Hepatocyte (in vitro differentiated cells): ENCODE measurements at regions not wholly inside any gene's neighbourhood (a gene's known extent, or its start where the extent isn't known, plus 50 kb on each side); places are given as distances from the start of the nearest gene placed in this dataset.

Source experiments
- DNase-seq: peaks from one replicate; pipeline ENCODE4 v3.0.0-alpha.2; 2016; ENCODE audit warnings: low spot score
- H2AFZ ChIP-seq: fragments of 200-600 bp; sonication (generic); 2 replicates; pipeline ENCODE4 v1.6.0; 2016; ENCODE audit warnings: antibody characterized with exemption, mild to moderate bottlenecking
- H3K27ac ChIP-seq: fragments of 200-600 bp; sonication (generic); 2 replicates; pipeline ENCODE4 v1.5.1; 2016; ENCODE audit warnings: mild to moderate bottlenecking
- H3K27me3 ChIP-seq: fragments of 200-600 bp; sonication (generic); 2 replicates; pipeline ENCODE4 v1.6.1; 2016
- H3K36me3 ChIP-seq: fragments of 200-600 bp; sonication (generic); replicated peaks from 2 replicates; pipeline ENCODE4 v1.5.1; 2016; ENCODE audit warnings: low read depth; ENCODE audit not compliant: insufficient read depth
- H3K4me1 ChIP-seq: fragments of 200-600 bp; sonication (generic); 2 replicates; pipeline ENCODE4 v1.5.1; 2016; ENCODE audit warnings: mild to moderate bottlenecking, moderate library complexity; ENCODE audit not compliant: insufficient read depth
- H3K4me2 ChIP-seq: fragments of 200-600 bp; sonication (generic); 2 replicates; pipeline ENCODE4 v1.6.0; 2016
- H3K4me3 ChIP-seq: fragments of 200-600 bp; sonication (generic); 2 replicates; pipeline ENCODE4 v1.5.1; 2016; ENCODE audit warnings: mild to moderate bottlenecking
- H3K79me2 ChIP-seq: fragments of 200-600 bp; sonication (generic); 2 replicates; pipeline ENCODE4 v1.6.0; 2017; ENCODE audit warnings: mild to moderate bottlenecking
- H3K9me2 ChIP-seq: fragments of 200-600 bp; sonication (generic); replicated peaks from 2 replicates; pipeline ENCODE4 v1.6.0; 2017; ENCODE audit warnings: mild to moderate bottlenecking; ENCODE audit not compliant: insufficient read depth
- H3K9me3 ChIP-seq: fragments of 200-600 bp; sonication (generic); 2 replicates; pipeline ENCODE4 v1.5.1; 2016; ENCODE audit warnings: low read depth, mild to moderate bottlenecking
- H4K20me1 ChIP-seq: fragments of 200-600 bp; sonication (generic); 2 replicates; pipeline ENCODE4 v1.6.0; 2016; ENCODE audit warnings: mild to moderate bottlenecking; ENCODE audit not compliant: insufficient read depth, poor library complexity, severe bottlenecking
- EZH2 ChIP-seq: fragments of 200-600 bp; sonication (generic); IDR thresholded peaks from 2 replicates; pipeline ENCODE4 v1.6.1; 2016; ENCODE audit warnings: antibody characterized with exemption, mild to moderate bottlenecking, borderline replicate concordance
- EZH2phosphoT487 ChIP-seq: fragments of 200-600 bp; sonication (generic); IDR thresholded peaks from one replicate; pipeline ENCODE4 v1.6.1; 2018; ENCODE audit warnings: antibody characterized with exemption, mild to moderate bottlenecking, low read depth, moderate library complexity; ENCODE audit not compliant: unreplicated experiment, severe bottlenecking
- WGBS: methylation state at CpG from one replicate; pipeline ENCODE4 v1.1.6; 2016; ENCODE audit warnings: low lambda C conversion rate; ENCODE audit errors: missing lambda C conversion rate; 5-methylcytosine and 5-hydroxymethylcytosine counted together
- TF ChIP-seq, protein P1 (sequence below): fragments of 200-600 bp; sonication (generic); IDR thresholded peaks from 2 replicates; pipeline ENCODE4 v1.5.1; 2016; ENCODE audit warnings: antibody characterized with exemption, mild to moderate bottlenecking; ENCODE audit not compliant: poor library complexity

DNA sequence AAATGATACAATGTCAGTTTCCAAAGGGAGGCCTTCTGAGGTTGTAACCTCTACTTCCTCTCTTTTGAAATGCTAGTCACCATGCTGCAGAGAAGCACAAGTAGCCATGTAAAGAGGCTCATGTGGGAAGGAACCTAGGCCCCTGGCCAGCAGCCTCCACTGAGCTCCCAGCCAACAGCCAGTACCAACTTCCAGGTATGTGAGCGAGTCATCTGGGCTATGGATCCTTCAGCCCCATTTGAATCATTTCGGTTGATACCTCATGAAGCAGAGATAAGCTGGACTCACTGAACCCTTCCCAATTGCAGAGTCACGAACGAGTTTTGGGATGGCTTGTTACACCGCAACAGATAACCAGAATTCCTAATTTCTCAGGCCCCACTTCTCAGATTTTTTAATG lies 187.0 kb upstream of the LDB2 start:
- Histone ChIP-seq H2AFZ (no peak overlapping the region), H3K4me1 (no peaks in the 10 kb centered on the region)
- no peak for DNase-seq

DNA sequence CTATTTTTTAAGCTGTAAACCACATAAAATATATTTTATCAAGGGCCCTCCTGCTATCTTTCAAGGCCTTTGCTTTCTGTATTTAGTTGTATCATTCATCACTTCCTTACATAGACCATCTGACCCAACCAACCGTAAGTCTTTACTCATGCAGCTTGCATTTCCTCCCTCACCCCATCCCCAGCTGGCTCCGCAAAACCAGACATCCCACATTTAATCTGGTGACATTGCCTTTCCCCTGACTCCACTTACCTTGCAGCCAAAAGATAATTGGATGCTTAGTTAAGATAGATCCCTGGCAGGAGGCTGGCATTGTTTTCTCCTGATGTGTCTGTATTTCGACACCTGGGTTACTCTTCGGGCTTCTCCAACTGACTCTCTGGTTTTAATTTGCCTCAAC lies 183.7 kb upstream of the LDB2 start:
- Histone ChIP-seq H3K4me3 (no peak overlapping the region), H3K9me2 (no peaks in the 10 kb centered on the region), H3K9me3 (no peaks in the 10 kb centered on the region), H3K27me3 (no peaks in the 10 kb centered on the region), H3K4me1 (no peaks in the 10 kb centered on the region), H3K4me2 (no peak overlapping the region), H3K27ac (no peak overlapping the region), H4K20me1 (no peaks in the 10 kb centered on the region), H3K36me3 (no peaks in the 10 kb centered on the region), H3K79me2 (no peaks in the 10 kb centered on the region), H2AFZ (no peak overlapping the region)
- WGBS = 82% methylated on average over 4 of the region's 4 CpGs
- no peak for DNase-seq
- TF ChIP-seq EZH2phosphoT487 (no peak), EZH2 (no peak)
- TF ChIP-seq, protein P1, sequence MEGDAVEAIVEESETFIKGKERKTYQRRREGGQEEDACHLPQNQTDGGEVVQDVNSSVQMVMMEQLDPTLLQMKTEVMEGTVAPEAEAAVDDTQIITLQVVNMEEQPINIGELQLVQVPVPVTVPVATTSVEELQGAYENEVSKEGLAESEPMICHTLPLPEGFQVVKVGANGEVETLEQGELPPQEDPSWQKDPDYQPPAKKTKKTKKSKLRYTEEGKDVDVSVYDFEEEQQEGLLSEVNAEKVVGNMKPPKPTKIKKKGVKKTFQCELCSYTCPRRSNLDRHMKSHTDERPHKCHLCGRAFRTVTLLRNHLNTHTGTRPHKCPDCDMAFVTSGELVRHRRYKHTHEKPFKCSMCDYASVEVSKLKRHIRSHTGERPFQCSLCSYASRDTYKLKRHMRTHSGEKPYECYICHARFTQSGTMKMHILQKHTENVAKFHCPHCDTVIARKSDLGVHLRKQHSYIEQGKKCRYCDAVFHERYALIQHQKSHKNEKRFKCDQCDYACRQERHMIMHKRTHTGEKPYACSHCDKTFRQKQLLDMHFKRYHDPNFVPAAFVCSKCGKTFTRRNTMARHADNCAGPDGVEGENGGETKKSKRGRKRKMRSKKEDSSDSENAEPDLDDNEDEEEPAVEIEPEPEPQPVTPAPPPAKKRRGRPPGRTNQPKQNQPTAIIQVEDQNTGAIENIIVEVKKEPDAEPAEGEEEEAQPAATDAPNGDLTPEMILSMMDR = no peak

More for the DNA sequence above, 187.0 kb upstream of the LDB2 start:
- H3K27me3 ChIP-seq = no peaks in the 10 kb centered on the region
- no peak overlapping the region for H3K27ac ChIP-seq
- no peak overlapping the region for H3K4me2 ChIP-seq
- 98% methylated on average over 5 of the region's 5 CpGs for WGBS
- H3K79me2 ChIP-seq = no peaks in the 10 kb centered on the region
- H3K4me3 ChIP-seq = no peak overlapping the region
- H3K9me3 ChIP-seq = no peaks in the 10 kb centered on the region
- no peaks in the 10 kb centered on the region for H3K36me3 ChIP-seq
- H4K20me1 ChIP-seq = no peaks in the 10 kb centered on the region
- no peaks in the 10 kb centered on the region for H3K9me2 ChIP-seq
- TF ChIP-seq EZH2phosphoT487 (no peak), EZH2 (no peak)
- TF ChIP-seq, protein P1 = no peak

DNA sequence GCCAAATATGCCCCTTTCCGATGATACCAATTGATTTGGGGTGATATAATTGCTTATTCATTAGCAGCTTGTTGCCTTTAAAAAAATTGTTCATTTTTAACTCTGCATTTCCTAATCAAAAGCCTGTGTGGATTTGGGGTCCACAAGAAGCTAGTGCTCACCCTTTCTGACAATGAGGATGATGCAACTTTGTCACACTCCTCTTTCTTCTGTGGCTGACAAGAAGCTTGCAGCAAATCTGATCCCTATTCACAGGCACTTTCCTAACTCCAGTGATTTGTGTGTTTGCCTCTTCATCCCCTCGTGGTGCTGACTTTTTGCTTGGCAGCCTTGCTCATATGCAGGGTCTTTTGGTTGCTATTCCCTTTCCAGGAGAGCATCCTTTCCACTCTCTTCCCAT lies 182.7 kb upstream of the LDB2 start:
- Histone ChIP-seq H3K79me2 (no peaks in the 10 kb centered on the region), H3K9me2 (no peaks in the 10 kb centered on the region), H2AFZ (no peak overlapping the region), H3K27me3 (no peaks in the 10 kb centered on the region), H3K4me2 (no peak overlapping the region), H3K4me1 (no peaks in the 10 kb centered on the region), H3K4me3 (no peak overlapping the region), H3K36me3 (no peaks in the 10 kb centered on the region), H3K9me3 (no peaks in the 10 kb centered on the region), H4K20me1 (no peaks in the 10 kb centered on the region), H3K27ac (no peak overlapping the region)
- 60% methylated on average over 2 of the region's 2 CpGs for WGBS
- TF ChIP-seq EZH2phosphoT487 (no peak), EZH2 (no peak)
- TF ChIP-seq, protein P1 = no peak
- no peak for DNase-seq

DNA sequence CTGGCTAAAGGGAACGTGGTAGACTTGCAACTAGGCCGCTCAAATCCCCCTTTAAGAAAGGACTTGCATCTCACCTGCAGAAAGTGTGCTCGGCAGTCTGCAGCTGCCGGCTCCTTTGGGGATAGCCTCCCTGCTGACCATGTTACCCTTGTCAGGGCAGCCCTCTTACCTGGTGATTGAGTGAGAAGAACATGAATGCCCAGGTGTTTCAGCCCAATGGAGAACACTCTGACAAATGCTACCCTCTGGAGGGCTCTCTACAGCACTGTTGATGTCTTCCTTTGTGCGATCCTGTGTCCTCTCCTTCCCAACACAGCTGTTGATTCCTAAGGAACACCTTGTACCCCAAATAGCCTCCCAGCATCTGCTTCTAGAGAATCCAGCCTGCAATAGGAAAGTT lies 178.7 kb upstream of the LDB2 start:
- Histone ChIP-seq H2AFZ (no peak overlapping the region), H3K4me3 (no peak overlapping the region), H4K20me1 (no peaks in the 10 kb centered on the region), H3K36me3 (no peaks in the 10 kb centered on the region), H3K4me2 (no peak overlapping the region), H3K79me2 (no peaks in the 10 kb centered on the region), H3K4me1 (peaks cover 6% of the 10 kb centered on the region), H3K27me3 (no peaks in the 10 kb centered on the region), H3K27ac (no peak overlapping the region), H3K9me3 (no peaks in the 10 kb centered on the region), H3K9me2 (no peaks in the 10 kb centered on the region)
- DNase-seq = no peak
- TF ChIP-seq, protein P1 = no peak
- no peak for TF ChIP-seq EZH2
- TF ChIP-seq EZH2phosphoT487 = no peak
- 96% methylated on average over 5 of the region's 5 CpGs for WGBS
